Loucy (cell line): ENCODE measurements at regions not wholly inside any gene's neighbourhood (a gene's known extent, or its start where the extent isn't known, plus 50 kb on each side); places are given as distances from the start of the nearest gene placed in this dataset.

Experiments
- H2AFZ ChIP-seq: fragments of 200-600 bp; sonication (generic); 2 replicates; pipeline ENCODE4 v1.6.0; 2016; ENCODE audit warnings: antibody characterized with exemption, mild to moderate bottlenecking, low read length, moderate library complexity
- H3F3A ChIP-seq: fragments of 200-600 bp; 2 replicates; pipeline ENCODE4 v1.6.0; 2016; ENCODE audit warnings: antibody characterized with exemption, low read depth, mild to moderate bottlenecking
- H3K27me3 ChIP-seq: fragments of 200-600 bp; sonication (generic); 2 replicates; pipeline ENCODE4 v1.6.1; 2014; ENCODE audit warnings: low read length, mild to moderate bottlenecking; ENCODE audit not compliant: insufficient read depth, poor library complexity, severe bottlenecking
- H3K36me3 ChIP-seq: fragments of 200-600 bp; sonication (generic); 2 replicates; pipeline ENCODE4 v1.6.1; 2016; ENCODE audit warnings: low read length; ENCODE audit not compliant: insufficient read depth
- H3K4me1 ChIP-seq: fragments of 200-600 bp; sonication (generic); 2 replicates; pipeline ENCODE4 v1.5.1; 2014; ENCODE audit warnings: low read length, mild to moderate bottlenecking; ENCODE audit not compliant: insufficient read depth, poor library complexity, severe bottlenecking
- H3K4me2 ChIP-seq: fragments of 200-600 bp; sonication (generic); 2 replicates; pipeline ENCODE4 v1.6.0; 2014; ENCODE audit warnings: antibody characterized with exemption, low read length, low read depth, mild to moderate bottlenecking; ENCODE audit not compliant: poor library complexity, severe bottlenecking
- H3K4me3 ChIP-seq: fragments of 200-600 bp; sonication (generic); 2 replicates; pipeline ENCODE4 v1.5.1; 2014; ENCODE audit warnings: low read length, mild to moderate bottlenecking, mixed read lengths; ENCODE audit not compliant: poor library complexity, severe bottlenecking
- H3K79me2 ChIP-seq: fragments of 200-600 bp; sonication (generic); 2 replicates; pipeline ENCODE4 v1.6.1; 2014; ENCODE audit warnings: low read length; ENCODE audit not compliant: insufficient read depth
- H3K9ac ChIP-seq: fragments of 200-600 bp; sonication (generic); 2 replicates; pipeline ENCODE4 v1.6.0; 2014; ENCODE audit warnings: mild to moderate bottlenecking, low read depth, low read length, moderate library complexity; ENCODE audit not compliant: poor library complexity, severe bottlenecking
- H3K9me2 ChIP-seq: fragments of 200-600 bp; sonication (generic); replicated peaks from 2 replicates; pipeline ENCODE4 v1.6.1; 2016; ENCODE audit warnings: low read depth, low read length, mixed read lengths
- H3K9me3 ChIP-seq: fragments of 200-600 bp; sonication (generic); 2 replicates; pipeline ENCODE4 v1.6.1; 2014; ENCODE audit warnings: mild to moderate bottlenecking, antibody characterized with exemption, low read length, low read depth; ENCODE audit not compliant: insufficient read depth
- H4K20me1 ChIP-seq: fragments of 200-600 bp; sonication (generic); 2 replicates; pipeline ENCODE4 v1.6.0; 2014; ENCODE audit warnings: antibody characterized with exemption, low read length, mild to moderate bottlenecking; ENCODE audit not compliant: insufficient read depth, poor library complexity, severe bottlenecking
- CTCF ChIP-seq: fragments of 200-600 bp; sonication (generic); conservative IDR thresholded peaks from 2 replicates; pipeline ENCODE4 v1.5.1; 2014; ENCODE audit warnings: mild to moderate bottlenecking, antibody characterized with exemption, low read length
- EZH2phosphoT487 ChIP-seq: fragments of 200-600 bp; IDR thresholded peaks from 2 replicates; pipeline ENCODE4 v1.6.1; 2018; ENCODE audit warnings: antibody characterized with exemption, mild to moderate bottlenecking, moderate library complexity, borderline replicate concordance

GRCh38 chr18:76619261-76619620, 124.2 kb upstream of the ZNF516 start:
- Histone ChIP-seq H3K4me2 (no peak overlapping the region), H3F3A (no peaks in the 10 kb centered on the region), H3K9ac (no peak overlapping the region), H3K27me3 (no peaks in the 10 kb centered on the region), H3K4me3 (no peak overlapping the region), H3K9me3 (no peaks in the 10 kb centered on the region), H3K36me3 (no peaks in the 10 kb centered on the region), H3K9me2 (no peaks in the 10 kb centered on the region), H4K20me1 (no peaks in the 10 kb centered on the region), H3K4me1 (no peaks in the 10 kb centered on the region), H3K79me2 (no peaks in the 10 kb centered on the region), H2AFZ (no peak overlapping the region)
- no peak for TF ChIP-seq EZH2phosphoT487
- no peak for TF ChIP-seq CTCF

- H3K4me1 ChIP-seq = no peaks in the 10 kb centered on the region
- H3K9me2 ChIP-seq = no peaks in the 10 kb centered on the region
- no peaks in the 10 kb centered on the region for H3K36me3 ChIP-seq
- H4K20me1 ChIP-seq = no peaks in the 10 kb centered on the region
- no peaks in the 10 kb centered on the region for H3K27me3 ChIP-seq
- no peak overlapping the region for H3K4me3 ChIP-seq
- H3K9me3 ChIP-seq = no peaks in the 10 kb centered on the region
- TF ChIP-seq CTCF = no peak
- TF ChIP-seq EZH2phosphoT487 = no peak
- H2AFZ ChIP-seq = no peak overlapping the region
- H3K4me2 ChIP-seq = no peak overlapping the region
- H3K9ac ChIP-seq = no peak overlapping the region
- no peaks in the 10 kb centered on the region for H3K79me2 ChIP-seq
- no peaks in the 10 kb centered on the region for H3F3A ChIP-seq
Measured at GRCh38 chr18:76618721-76619120, 123.7 kb upstream of the ZNF516 start.

GRCh38 chr18:76616373-76616772, 121.3 kb upstream of the ZNF516 start:
- Histone ChIP-seq H3F3A (no peaks in the 10 kb centered on the region), H3K4me2 (no peak overlapping the region), H3K9ac (no peak overlapping the region), H3K9me3 (no peaks in the 10 kb centered on the region), H3K4me1 (no peaks in the 10 kb centered on the region), H3K9me2 (no peaks in the 10 kb centered on the region), H3K79me2 (no peaks in the 10 kb centered on the region), H2AFZ (no peak overlapping the region), H3K27me3 (no peaks in the 10 kb centered on the region), H3K36me3 (no peaks in the 10 kb centered on the region), H4K20me1 (no peaks in the 10 kb centered on the region), H3K4me3 (no peak overlapping the region)
- TF ChIP-seq EZH2phosphoT487 (no peak), CTCF (no peak)
